ENCODE measurements at regions not wholly inside any gene's neighbourhood (a gene's known extent, or its start where the extent isn't known, plus 50 kb on each side); places are given as distances from the start of the nearest gene placed in this dataset.

GRCh38 chr10:24120646-24121045 lies 88.3 kb upstream of the KIAA1217 start:
- ATAC-seq, result no peak
- no peak overlapping the region for H3K27ac Mint-ChIP-seq
- WGBS (ENCODE audit: insufficient coverage), result 88% methylated on average over 1 of the region's 1 CpG

GRCh38 chr10:24127516-24127915 lies 81.4 kb upstream of the KIAA1217 start:
- 90% methylated on average over 1 of the region's 2 CpGs for WGBS (ENCODE audit: insufficient coverage)

More at GRCh38 chr10:24120646-24121045, 88.3 kb upstream of the KIAA1217 start:
- H3K9me3 Mint-ChIP-seq, result peaks cover 0 to 2% of the 10 kb centered on the region in 2 donors
- Histone ChIP-seq H3K4me3 (ENCODE audit: low read length) (no peak overlapping the region), H3K36me3 (ENCODE audit: control insufficient read depth, insufficient read depth, low read length) (no peaks in the 10 kb centered on the region), H3K27me3 (ENCODE audit: control insufficient read depth, insufficient read depth, low read length) (no peaks in the 10 kb centered on the region), H3K9me3 (ENCODE audit: control insufficient read depth, insufficient read depth, low read length) (no peaks in the 10 kb centered on the region), H3K27ac (ENCODE audit: low read length) (no peak overlapping the region), H3K4me1 (ENCODE audit: control insufficient read depth, insufficient read depth, low read length) (no peaks in the 10 kb centered on the region)
- DNase-seq, result no peak
- H3K27me3 Mint-ChIP-seq (ENCODE audit: low read depth in 2 of 2), result no peaks in the 10 kb centered on the region
- no peak for TF ChIP-seq CTCF (IDR thresholded peaks at IDR 0.05)
- intact Hi-C loops (cut with micrococcal nuclease), result no loop called here
- H3K4me3 Mint-ChIP-seq, result no peak overlapping the region
- no peaks in the 10 kb centered on the region for H3K36me3 Mint-ChIP-seq
- H3K4me1 Mint-ChIP-seq, result no peaks in the 10 kb centered on the region

GRCh38 chr10:24128066-24128730 lies 80.7 kb upstream of the KIAA1217 start:
- Mint-ChIP-seq H3K36me3 (no peaks in the 10 kb centered on the region), H3K4me3 (no peak overlapping the region), H3K27me3 (ENCODE audit: low read depth in 2 of 2) (no peaks in the 10 kb centered on the region), H3K9me3 (peaks cover 0 to 2% of the 10 kb centered on the region in 2 donors), H3K27ac (no peak overlapping the region), H3K4me1 (no peaks in the 10 kb centered on the region)
- no peak for TF ChIP-seq CTCF (IDR thresholded peaks at IDR 0.05)
- H3K4me1 ChIP-seq (ENCODE audit: control insufficient read depth, insufficient read depth, low read length), result no peaks in the 10 kb centered on the region
- intact Hi-C loops (cut with micrococcal nuclease), result no loop called here
- H3K36me3 ChIP-seq (ENCODE audit: control insufficient read depth, insufficient read depth, low read length), result no peaks in the 10 kb centered on the region
- H3K27ac ChIP-seq (ENCODE audit: low read length), result no peak overlapping the region
- WGBS (ENCODE audit: insufficient coverage), result 78% methylated on average over 7 of the region's 9 CpGs
- H3K27me3 ChIP-seq (ENCODE audit: control insufficient read depth, insufficient read depth, low read length), result no peaks in the 10 kb centered on the region
- DNase-seq (no peak), ATAC-seq (no peak)
- no peaks in the 10 kb centered on the region for H3K9me3 ChIP-seq (ENCODE audit: control insufficient read depth, insufficient read depth, low read length)
- H3K4me3 ChIP-seq (ENCODE audit: low read length), result no peak overlapping the region

More at GRCh38 chr10:24127516-24127915, 81.4 kb upstream of the KIAA1217 start:
- no peaks in the 10 kb centered on the region for H3K36me3 Mint-ChIP-seq
- Histone ChIP-seq H3K36me3 (ENCODE audit: control insufficient read depth, insufficient read depth, low read length) (no peaks in the 10 kb centered on the region), H3K27ac (ENCODE audit: low read length) (no peak overlapping the region), H3K9me3 (ENCODE audit: control insufficient read depth, insufficient read depth, low read length) (no peaks in the 10 kb centered on the region), H3K4me3 (ENCODE audit: low read length) (no peak overlapping the region), H3K27me3 (ENCODE audit: control insufficient read depth, insufficient read depth, low read length) (no peaks in the 10 kb centered on the region), H3K4me1 (ENCODE audit: control insufficient read depth, insufficient read depth, low read length) (no peaks in the 10 kb centered on the region)
- no peak for ATAC-seq
- no peak overlapping the region for H3K4me3 Mint-ChIP-seq
- intact Hi-C loops (cut with micrococcal nuclease), result no loop called here
- H3K27me3 Mint-ChIP-seq (ENCODE audit: low read depth in 2 of 2), result no peaks in the 10 kb centered on the region
- H3K4me1 Mint-ChIP-seq, result no peaks in the 10 kb centered on the region
- no peak overlapping the region for H3K27ac Mint-ChIP-seq
- H3K9me3 Mint-ChIP-seq, result peaks cover 0 to 2% of the 10 kb centered on the region in 2 donors
- no peak for TF ChIP-seq CTCF (IDR thresholded peaks at IDR 0.05)
- no peak for DNase-seq

- no peak overlapping the region for H3K27ac Mint-ChIP-seq
- Histone ChIP-seq H3K27ac (ENCODE audit: low read length) (no peak overlapping the region), H3K4me1 (ENCODE audit: control insufficient read depth, insufficient read depth, low read length) (no peaks in the 10 kb centered on the region), H3K4me3 (ENCODE audit: low read length) (no peak overlapping the region), H3K9me3 (ENCODE audit: control insufficient read depth, insufficient read depth, low read length) (peaks cover 4% of the 10 kb centered on the region), H3K27me3 (ENCODE audit: control insufficient read depth, insufficient read depth, low read length) (no peaks in the 10 kb centered on the region), H3K36me3 (ENCODE audit: control insufficient read depth, insufficient read depth, low read length) (no peaks in the 10 kb centered on the region)
- H3K4me1 Mint-ChIP-seq, result no peaks in the 10 kb centered on the region
- no peak for TF ChIP-seq CTCF (IDR thresholded peaks at IDR 0.05)
- no peaks in the 10 kb centered on the region for H3K36me3 Mint-ChIP-seq
- H3K4me3 Mint-ChIP-seq, result no peak overlapping the region
- 63% methylated on average over 1 of the region's 3 CpGs for WGBS (ENCODE audit: insufficient coverage)
- ATAC-seq (no peak), DNase-seq (no peak)
- H3K9me3 Mint-ChIP-seq, result peaks cover 2 to 9% of the 10 kb centered on the region in 2 donors
- H3K27me3 Mint-ChIP-seq (ENCODE audit: low read depth in 2 of 2), result no peaks in the 10 kb centered on the region
- intact Hi-C loops (cut with micrococcal nuclease), result no loop called here
These were observed 76.2 kb upstream of the KIAA1217 start for GRCh38 chr10:24132741-24133140.

Measured in natural killer cell (primary cell).